HFF-Myc (cell line): ENCODE measurements at regions not wholly inside any gene's neighbourhood (a gene's known extent, or its start where the extent isn't known, plus 50 kb on each side); places are given as distances from the start of the nearest gene placed in this dataset.

ENCODE experiments used
- DNase-seq: peaks from one replicate; pipeline ENCODE4 v3.0.0-alpha.2; 2011; ENCODE audit warnings: low read depth; ENCODE audit errors: extremely low read depth
- H3K4me3 ChIP-seq: replicated peaks from 2 replicates; pipeline ENCODE4 v1.5.1; 2011; ENCODE audit warnings: low read depth, mild to moderate bottlenecking, control low read depth, low read length
- CTCF ChIP-seq: IDR thresholded peaks from 2 replicates; pipeline ENCODE4 v1.5.1; 2012; ENCODE audit warnings: mild to moderate bottlenecking, low read depth, low read length, control low read depth; ENCODE audit errors: missing control alignments

GRCh38 chr5:117302949-117303348 is 728.3 kb upstream of the SEMA6A start:
- no peak for TF ChIP-seq CTCF
- no peak overlapping the region for H3K4me3 ChIP-seq
- no peak for DNase-seq

- H3K4me3 ChIP-seq, result no peak overlapping the region
- no peak for DNase-seq
- TF ChIP-seq CTCF, result no peak
Observed at GRCh38 chr5:117302473-117302872, 727.9 kb upstream of the SEMA6A start.

- H3K4me3 ChIP-seq, result no peak overlapping the region
- no peak for TF ChIP-seq CTCF
- no peak for DNase-seq
Observed at GRCh38 chr5:117299936-117300328, 725.3 kb upstream of the SEMA6A start.

- no peak overlapping the region for H3K4me3 ChIP-seq
- TF ChIP-seq CTCF, result no peak
- no peak for DNase-seq
Observed at GRCh38 chr5:117299224-117299935, 724.8 kb upstream of the SEMA6A start.

- no peak for DNase-seq
- TF ChIP-seq CTCF, result no peak
- H3K4me3 ChIP-seq, result no peak overlapping the region
Observed at GRCh38 chr5:117296872-117297271, 722.2 kb upstream of the SEMA6A start.

GRCh38 chr5:117295941-117296340 is 721.3 kb upstream of the SEMA6A start:
- no peak for TF ChIP-seq CTCF
- H3K4me3 ChIP-seq, result no peak overlapping the region

GRCh38 chr5:117286813-117287212 is 712.2 kb upstream of the SEMA6A start:
- no peak overlapping the region for H3K4me3 ChIP-seq
- no peak for DNase-seq
- no peak for TF ChIP-seq CTCF

More at GRCh38 chr5:117295941-117296340, 721.3 kb upstream of the SEMA6A start:
- DNase-seq, result no peak
